Colonic mucosa (tissue), 4 donors: ENCODE measurements at regions not wholly inside any gene's neighbourhood (a gene's known extent, or its start where the extent isn't known, plus 50 kb on each side); places are given as distances from the start of the nearest gene placed in this dataset.

ENCODE experiments used
- DNase-seq: peaks from one replicate; pipeline ENCODE4 v3.0.0-alpha.2; 2020
- H3K27ac ChIP-seq: fragments of 200-600 bp; one replicate; pipeline ENCODE4 v1.8.0; 2021
- H3K27me3 ChIP-seq: fragments of 200-600 bp; one replicate; pipeline ENCODE4 v1.8.0; 2021
- H3K36me3 ChIP-seq: fragments of 200-600 bp; one replicate; pipeline ENCODE4 v1.8.0; 2021
- H3K4me1 ChIP-seq: fragments of 200-600 bp; one replicate; pipeline ENCODE4 v1.8.0; 2021; ENCODE audit warnings: mild to moderate bottlenecking
- H3K4me3 ChIP-seq: fragments of 200-600 bp; one replicate; pipeline ENCODE4 v1.8.0; 2021
- H3K9ac ChIP-seq, 2 donors: one replicate each; pipeline ENCODE4 v1.7.0; 2013; ENCODE audit warnings: control low read depth in 2 of 2, low read depth in 2 of 2, low read length in 2 of 2
- H3K9me3 ChIP-seq: fragments of 200-600 bp; one replicate; pipeline ENCODE4 v1.8.0; 2021
- intact Hi-C: fragments of 100-400 bp; cut with DNase I; formaldehyde crosslinking; loops from one replicate; pipeline ENCODE4 v1.14.1; 2022
- TF ChIP-seq, protein P1 (sequence below): fragments of 200-600 bp; IDR thresholded peaks from one replicate; pipeline ENCODE4 v1.8.0; 2022; ENCODE audit warnings: antibody characterized with exemption, mild to moderate bottlenecking
- donor health status: healthy.
- donor health status: DM: no; HTN: no; CAD: no.
- donor health status: DM: no; HTN: no; CAD: no.

- Histone ChIP-seq H3K27me3 (no peaks in the 10 kb centered on the region), H3K4me3 (no peak overlapping the region), H3K27ac (no peak overlapping the region), H3K9me3 (no peaks in the 10 kb centered on the region), H3K4me1 (no peaks in the 10 kb centered on the region), H3K36me3 (no peaks in the 10 kb centered on the region), H3K9ac (no peak overlapping the region)
- TF ChIP-seq, protein P1, sequence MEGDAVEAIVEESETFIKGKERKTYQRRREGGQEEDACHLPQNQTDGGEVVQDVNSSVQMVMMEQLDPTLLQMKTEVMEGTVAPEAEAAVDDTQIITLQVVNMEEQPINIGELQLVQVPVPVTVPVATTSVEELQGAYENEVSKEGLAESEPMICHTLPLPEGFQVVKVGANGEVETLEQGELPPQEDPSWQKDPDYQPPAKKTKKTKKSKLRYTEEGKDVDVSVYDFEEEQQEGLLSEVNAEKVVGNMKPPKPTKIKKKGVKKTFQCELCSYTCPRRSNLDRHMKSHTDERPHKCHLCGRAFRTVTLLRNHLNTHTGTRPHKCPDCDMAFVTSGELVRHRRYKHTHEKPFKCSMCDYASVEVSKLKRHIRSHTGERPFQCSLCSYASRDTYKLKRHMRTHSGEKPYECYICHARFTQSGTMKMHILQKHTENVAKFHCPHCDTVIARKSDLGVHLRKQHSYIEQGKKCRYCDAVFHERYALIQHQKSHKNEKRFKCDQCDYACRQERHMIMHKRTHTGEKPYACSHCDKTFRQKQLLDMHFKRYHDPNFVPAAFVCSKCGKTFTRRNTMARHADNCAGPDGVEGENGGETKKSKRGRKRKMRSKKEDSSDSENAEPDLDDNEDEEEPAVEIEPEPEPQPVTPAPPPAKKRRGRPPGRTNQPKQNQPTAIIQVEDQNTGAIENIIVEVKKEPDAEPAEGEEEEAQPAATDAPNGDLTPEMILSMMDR = no peak
- no peak for DNase-seq
- intact Hi-C loops = no loop called here
These were observed 424.2 kb upstream of the WWC1 start for GRCh38 chr5:167867281-167867680.

DNA sequence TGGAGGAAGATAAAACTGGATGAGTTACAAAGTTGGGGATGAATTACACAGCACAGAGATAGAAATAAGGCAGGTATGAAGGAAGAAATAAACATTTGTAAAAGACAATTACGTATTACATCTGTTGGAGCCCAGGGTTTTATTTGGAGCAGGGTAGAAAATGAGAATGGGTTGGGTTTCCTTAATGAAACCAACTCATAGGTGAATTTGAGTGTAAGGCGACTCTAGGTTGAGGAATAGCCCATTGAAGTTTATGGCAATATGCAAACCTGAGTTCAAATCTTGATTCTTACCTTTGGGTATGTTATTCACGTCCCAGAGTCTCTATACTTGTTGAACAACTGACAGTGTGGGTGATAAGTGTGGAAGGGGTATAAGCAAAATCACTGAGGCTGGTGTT is 422.3 kb upstream of the WWC1 start:
- H3K27ac ChIP-seq = no peak overlapping the region
- no peak for DNase-seq
- no peaks in the 10 kb centered on the region for H3K36me3 ChIP-seq
- intact Hi-C loops = no loop called here
- no peaks in the 10 kb centered on the region for H3K27me3 ChIP-seq
- no peaks in the 10 kb centered on the region for H3K4me1 ChIP-seq
- TF ChIP-seq, protein P1 = no peak
- no peak overlapping the region for H3K4me3 ChIP-seq
- H3K9me3 ChIP-seq = no peaks in the 10 kb centered on the region
- no peak overlapping the region for H3K9ac ChIP-seq

GRCh38 chr5:167870055-167870454 is 421.4 kb upstream of the WWC1 start:
- Histone ChIP-seq H3K4me1 (no peaks in the 10 kb centered on the region), H3K9ac (no peak overlapping the region), H3K27ac (no peak overlapping the region), H3K27me3 (no peaks in the 10 kb centered on the region), H3K9me3 (no peaks in the 10 kb centered on the region), H3K4me3 (no peak overlapping the region), H3K36me3 (no peaks in the 10 kb centered on the region)
- intact Hi-C loops = no loop called here
- DNase-seq = no peak
- TF ChIP-seq, protein P1 = no peak

DNA sequence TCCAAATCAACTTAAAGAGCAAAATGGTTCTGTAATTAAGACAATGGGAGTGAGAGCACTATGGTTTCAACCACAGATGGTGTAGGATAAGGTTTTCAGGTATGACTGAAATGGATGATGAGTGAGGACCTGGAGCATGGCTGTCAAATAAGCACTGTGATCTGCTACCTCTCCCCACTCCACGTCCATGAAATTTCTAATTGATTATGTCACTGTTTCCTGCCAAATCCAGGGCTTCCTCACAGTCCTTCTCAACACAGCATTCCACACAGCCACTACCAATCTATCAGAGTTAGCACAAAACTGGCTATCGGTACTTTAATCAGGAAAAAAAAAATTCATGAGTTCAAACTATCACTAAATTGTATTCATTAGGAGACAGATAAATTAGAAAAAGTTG is 420.4 kb upstream of the WWC1 start:
- H3K27me3 ChIP-seq = no peaks in the 10 kb centered on the region
- DNase-seq = no peak
- intact Hi-C loops = no loop called here
- no peak overlapping the region for H3K4me3 ChIP-seq
- TF ChIP-seq, protein P1 = no peak
- no peaks in the 10 kb centered on the region for H3K9me3 ChIP-seq
- no peaks in the 10 kb centered on the region for H3K36me3 ChIP-seq
- no peaks in the 10 kb centered on the region for H3K4me1 ChIP-seq
- no peak overlapping the region for H3K27ac ChIP-seq
- no peak overlapping the region for H3K9ac ChIP-seq

DNA sequence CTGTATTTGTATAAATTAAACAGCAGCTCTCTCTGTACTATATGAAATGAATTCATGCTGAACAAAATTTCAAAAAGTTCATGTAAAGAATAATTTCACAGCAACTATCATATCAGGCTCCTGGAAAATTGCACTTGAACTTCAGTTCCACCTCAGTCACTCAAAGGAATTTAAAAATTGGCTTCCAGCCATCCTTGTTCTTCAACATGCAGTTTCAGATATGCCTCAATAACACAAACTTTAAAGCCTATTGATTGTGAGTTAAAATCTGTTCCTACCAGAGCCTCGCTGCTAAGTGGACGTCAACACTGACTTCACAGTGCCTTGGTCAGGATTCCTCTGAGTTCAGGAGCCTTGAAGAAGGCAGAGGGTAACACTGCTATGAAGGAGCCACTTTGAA is 418.7 kb upstream of the WWC1 start:
- H3K27ac ChIP-seq = no peak overlapping the region
- TF ChIP-seq, protein P1 = no peak
- DNase-seq = no peak
- no peaks in the 10 kb centered on the region for H3K9me3 ChIP-seq
- no peak overlapping the region for H3K4me3 ChIP-seq
- H3K4me1 ChIP-seq = no peaks in the 10 kb centered on the region
- H3K27me3 ChIP-seq = no peaks in the 10 kb centered on the region
- H3K9ac ChIP-seq = no peak overlapping the region
- intact Hi-C loops = no loop called here
- H3K36me3 ChIP-seq = no peaks in the 10 kb centered on the region
